ENCODE measurements at regions not wholly inside any gene's neighbourhood (a gene's known extent, or its start where the extent isn't known, plus 50 kb on each side); places are given as distances from the start of the nearest gene placed in this dataset.

GRCh38 chr12:123100882-123101281, 50.0 kb downstream of the PITPNM2 start:
- Histone ChIP-seq H3K4me3 (ENCODE audit: low read length) (no peak overlapping the region), H3K9ac (ENCODE audit: low read length) (no peak overlapping the region), H3K36me3 (ENCODE audit: control insufficient read depth, insufficient read depth, low read length, severe bottlenecking) (peaks cover 9% of the 10 kb centered on the region), H3K9me3 (ENCODE audit: control insufficient read depth, low read length) (no peaks in the 10 kb centered on the region), H3K4me1 (ENCODE audit: control insufficient read depth, insufficient read depth, low read length) (peaks cover 3% of the 10 kb centered on the region), H3K27me3 (replicated peaks; ENCODE audit: control insufficient read depth, insufficient read depth, low read length) (no peaks in the 10 kb centered on the region)
- DNase-seq (ENCODE audit: low read depth), result no peak

GRCh38 chr12:123100450-123100849, 50.4 kb downstream of the PITPNM2 start:
- H3K9me3 ChIP-seq (ENCODE audit: control insufficient read depth, low read length), result no peaks in the 10 kb centered on the region
- no peak for DNase-seq (ENCODE audit: low read depth)
- peaks cover 8% of the 10 kb centered on the region for H3K4me1 ChIP-seq (ENCODE audit: control insufficient read depth, insufficient read depth, low read length)
- H3K36me3 ChIP-seq (ENCODE audit: control insufficient read depth, insufficient read depth, low read length, severe bottlenecking), result peaks cover 6% of the 10 kb centered on the region
- H3K27me3 ChIP-seq (replicated peaks; ENCODE audit: control insufficient read depth, insufficient read depth, low read length), result no peaks in the 10 kb centered on the region
- no peak overlapping the region for H3K9ac ChIP-seq (ENCODE audit: low read length)
- H3K4me3 ChIP-seq (ENCODE audit: low read length), result no peak overlapping the region

- H3K4me3 ChIP-seq (ENCODE audit: low read length), result no peak overlapping the region
- H3K9me3 ChIP-seq (ENCODE audit: control insufficient read depth, low read length), result no peaks in the 10 kb centered on the region
- H3K36me3 ChIP-seq (ENCODE audit: control insufficient read depth, insufficient read depth, low read length, severe bottlenecking), result no peaks in the 10 kb centered on the region
- H3K27me3 ChIP-seq (replicated peaks; ENCODE audit: control insufficient read depth, insufficient read depth, low read length), result no peaks in the 10 kb centered on the region
- no peak overlapping the region for H3K9ac ChIP-seq (ENCODE audit: low read length)
- no peak for DNase-seq (ENCODE audit: low read depth)
- peaks cover 15% of the 10 kb centered on the region for H3K4me1 ChIP-seq (ENCODE audit: control insufficient read depth, insufficient read depth, low read length)
These were observed 51.2 kb downstream of the PITPNM2 start for GRCh38 chr12:123099560-123100192.

GRCh38 chr12:123098780-123099179, 52.1 kb downstream of the PITPNM2 start:
- no peak overlapping the region for H3K4me3 ChIP-seq (ENCODE audit: low read length)
- H3K9ac ChIP-seq (ENCODE audit: low read length), result no peak overlapping the region
- no peaks in the 10 kb centered on the region for H3K36me3 ChIP-seq (ENCODE audit: control insufficient read depth, insufficient read depth, low read length, severe bottlenecking)
- no peaks in the 10 kb centered on the region for H3K9me3 ChIP-seq (ENCODE audit: control insufficient read depth, low read length)
- H3K4me1 ChIP-seq (ENCODE audit: control insufficient read depth, insufficient read depth, low read length), result peaks cover 23% of the 10 kb centered on the region
- H3K27me3 ChIP-seq (replicated peaks; ENCODE audit: control insufficient read depth, insufficient read depth, low read length), result no peaks in the 10 kb centered on the region
- no peak for DNase-seq (ENCODE audit: low read depth)

- H3K9ac ChIP-seq (ENCODE audit: low read length), result no peak overlapping the region
- no peaks in the 10 kb centered on the region for H3K27me3 ChIP-seq (replicated peaks; ENCODE audit: control insufficient read depth, insufficient read depth, low read length)
- no peaks in the 10 kb centered on the region for H3K9me3 ChIP-seq (ENCODE audit: control insufficient read depth, low read length)
- H3K4me3 ChIP-seq (ENCODE audit: low read length), result no peak overlapping the region
- peaks cover 23% of the 10 kb centered on the region for H3K4me1 ChIP-seq (ENCODE audit: control insufficient read depth, insufficient read depth, low read length)
- H3K36me3 ChIP-seq (ENCODE audit: control insufficient read depth, insufficient read depth, low read length, severe bottlenecking), result no peaks in the 10 kb centered on the region
- DNase-seq (ENCODE audit: low read depth), result no peak
These were observed 53.3 kb downstream of the PITPNM2 start for GRCh38 chr12:123097561-123098084.

- H3K36me3 ChIP-seq (ENCODE audit: control insufficient read depth, insufficient read depth, low read length, severe bottlenecking), result no peaks in the 10 kb centered on the region
- H3K4me1 ChIP-seq (ENCODE audit: control insufficient read depth, insufficient read depth, low read length), result peaks cover 23% of the 10 kb centered on the region
- no peak for DNase-seq (ENCODE audit: low read depth)
- no peaks in the 10 kb centered on the region for H3K27me3 ChIP-seq (replicated peaks; ENCODE audit: control insufficient read depth, insufficient read depth, low read length)
- H3K4me3 ChIP-seq (ENCODE audit: low read length), result no peak overlapping the region
- no peaks in the 10 kb centered on the region for H3K9me3 ChIP-seq (ENCODE audit: control insufficient read depth, low read length)
- no peak overlapping the region for H3K9ac ChIP-seq (ENCODE audit: low read length)
These were observed 54.1 kb downstream of the PITPNM2 start for GRCh38 chr12:123096741-123097140.

GRCh38 chr12:123096182-123096581, 54.7 kb downstream of the PITPNM2 start:
- no peaks in the 10 kb centered on the region for H3K36me3 ChIP-seq (ENCODE audit: control insufficient read depth, insufficient read depth, low read length, severe bottlenecking)
- H3K4me3 ChIP-seq (ENCODE audit: low read length), result no peak overlapping the region
- H3K9me3 ChIP-seq (ENCODE audit: control insufficient read depth, low read length), result no peaks in the 10 kb centered on the region
- no peak for DNase-seq (ENCODE audit: low read depth)
- H3K9ac ChIP-seq (ENCODE audit: low read length), result no peak overlapping the region
- no peaks in the 10 kb centered on the region for H3K27me3 ChIP-seq (replicated peaks; ENCODE audit: control insufficient read depth, insufficient read depth, low read length)
- peaks cover 23% of the 10 kb centered on the region for H3K4me1 ChIP-seq (ENCODE audit: control insufficient read depth, insufficient read depth, low read length)

- H3K9me3 ChIP-seq (ENCODE audit: control insufficient read depth, low read length), result no peaks in the 10 kb centered on the region
- peaks cover 23% of the 10 kb centered on the region for H3K4me1 ChIP-seq (ENCODE audit: control insufficient read depth, insufficient read depth, low read length)
- no peak overlapping the region for H3K9ac ChIP-seq (ENCODE audit: low read length)
- peak overlapping the region; percentile 24 for H3K4me3 ChIP-seq (ENCODE audit: low read length)
- DNase-seq (ENCODE audit: low read depth), result no peak
- H3K27me3 ChIP-seq (replicated peaks; ENCODE audit: control insufficient read depth, insufficient read depth, low read length), result no peaks in the 10 kb centered on the region
- H3K36me3 ChIP-seq (ENCODE audit: control insufficient read depth, insufficient read depth, low read length, severe bottlenecking), result no peaks in the 10 kb centered on the region
These were observed 55.6 kb downstream of the PITPNM2 start for GRCh38 chr12:123095078-123095881.

GRCh38 chr12:123094349-123095077, 56.4 kb downstream of the PITPNM2 start:
- peak overlapping the region; percentile 24 for H3K4me3 ChIP-seq (ENCODE audit: low read length)
- no peaks in the 10 kb centered on the region for H3K36me3 ChIP-seq (ENCODE audit: control insufficient read depth, insufficient read depth, low read length, severe bottlenecking)
- H3K27me3 ChIP-seq (replicated peaks; ENCODE audit: control insufficient read depth, insufficient read depth, low read length), result no peaks in the 10 kb centered on the region
- peak; percentile 64 for DNase-seq (ENCODE audit: low read depth)
- H3K4me1 ChIP-seq (ENCODE audit: control insufficient read depth, insufficient read depth, low read length), result peaks cover 30% of the 10 kb centered on the region
- H3K9me3 ChIP-seq (ENCODE audit: control insufficient read depth, low read length), result no peaks in the 10 kb centered on the region
- no peak overlapping the region for H3K9ac ChIP-seq (ENCODE audit: low read length)

- Histone ChIP-seq H3K9ac (ENCODE audit: low read length) (no peak overlapping the region), H3K36me3 (ENCODE audit: control insufficient read depth, insufficient read depth, low read length, severe bottlenecking) (no peaks in the 10 kb centered on the region), H3K4me3 (ENCODE audit: low read length) (no peak overlapping the region), H3K4me1 (ENCODE audit: control insufficient read depth, insufficient read depth, low read length) (peaks cover 36% of the 10 kb centered on the region), H3K9me3 (ENCODE audit: control insufficient read depth, low read length) (no peaks in the 10 kb centered on the region), H3K27me3 (replicated peaks; ENCODE audit: control insufficient read depth, insufficient read depth, low read length) (no peaks in the 10 kb centered on the region)
- peak; percentile 6 for DNase-seq (ENCODE audit: low read depth)
These were observed 58.0 kb downstream of the PITPNM2 start for GRCh38 chr12:123092866-123093265.

Measured in adipocyte (in vitro differentiated cells).